HepG2 (cell line): ENCODE measurements at regions not wholly inside any gene's neighbourhood (a gene's known extent, or its start where the extent isn't known, plus 50 kb on each side); places are given as distances from the start of the nearest gene placed in this dataset.
"Not testable (repeated sequence)": the region's sequence is repeated elsewhere in the genome, so short reads cannot be mapped to it uniquely, and the experiment has no call there.

Source experiments
- ATAC-seq: fragments of 200-7000 bp; cut with Tn5 transposase; 3 replicates; pipeline ENCODE4 v1.9.1; 2020; ENCODE audit warnings: mild to moderate bottlenecking, moderate library complexity
- BruUV-seq: library from RNA; stranded (reverse); fragments of 400-500 nt; replicated peaks from 2 replicates; lab custom pipeline; 2021; lab: Mats Ljungman, UMichigan
- CTCF ChIA-PET: fragments of 300-600 bp; formaldehyde crosslinking; extraction: SDS; loops from one replicate; lab custom pipeline; 2021; ENCODE audit warnings: low total read pairs, inconsistent platforms, low intra/inter-chr PET ratio; lab: Yijun Ruan, JAX
- POLR2A ChIA-PET: fragments of 350-600 bp; sonication (Branson Sonifier 250); formaldehyde crosslinking; loops from one replicate; lab custom pipeline; 2020; ENCODE audit warnings: antibody characterized with exemption, inconsistent platforms; lab: Yijun Ruan, JAX
- DNase-seq: peaks from one replicate; pipeline ENCODE4 v3.0.0-alpha.2; 2015; ENCODE audit warnings: low spot score
- FAIRE-seq: peaks from 3 replicates; lab custom pipeline; 2011; peaks lifted over from hg19 to GRCh38; lab: Jason Lieb, UNC
- H2AFZ ChIP-seq: one replicate; pipeline ENCODE4 v1.6.1; 2011; ENCODE audit warnings: low read length, inconsistent platforms
- H3K27ac ChIP-seq: fragments of 300-600 bp; 3 replicates; pipeline ENCODE4 v1.8.0; 2011; ENCODE audit warnings: mixed run types, mild to moderate bottlenecking, mixed read lengths, low read length, inconsistent platforms; ENCODE audit not compliant: insufficient read depth; ENCODE audit errors: extremely low read length
- H3K27me3 ChIP-seq, 2 experiments: fragments of 200-600 bp in 1 of 2; 2 replicates in 1 of 2; 3 replicates in 1 of 2; pipeline versions ENCODE4 v1.6.0 to v1.8.0; 2011; ENCODE audit warnings: low read length in 2 of 2, mild to moderate bottlenecking in 2 of 2, moderate library complexity in 2 of 2, inconsistent platforms in 1 of 2; ENCODE audit not compliant: insufficient read depth in 2 of 2, control insufficient read depth in 1 of 2
- H3K36me3 ChIP-seq, 2 experiments: fragments of 200-600 bp in 1 of 2; replicated peaks in 1 of 2; 2 replicates in 1 of 2; 3 replicates in 1 of 2; pipeline versions ENCODE4 v1.5.1 to v1.8.0; 2011; ENCODE audit warnings: low read length in 2 of 2, inconsistent platforms in 1 of 2; ENCODE audit not compliant: insufficient read depth in 2 of 2, control insufficient read depth in 1 of 2
- H3K4me1 ChIP-seq: 2 replicates; pipeline ENCODE4 v1.5.1; 2012; ENCODE audit warnings: low read length, inconsistent platforms; ENCODE audit not compliant: insufficient read depth
- H3K4me2 ChIP-seq: 2 replicates; pipeline ENCODE4 v1.6.0; 2011; ENCODE audit warnings: low read depth, low read length, inconsistent platforms
- H3K4me3 ChIP-seq, 3 experiments: fragments of 200-600 bp in 1 of 3; sonication (generic), shearing (Covaris generic) in 1 of 3; replicated peaks in 1 of 3; 2 replicates each; pipeline ENCODE4 v1.5.1; 2011 to 2016; ENCODE audit warnings: low read length in 3 of 3, inconsistent platforms in 2 of 3, low read depth in 2 of 3, mild to moderate bottlenecking in 2 of 3, control low read depth in 1 of 3, mixed read lengths in 1 of 3; ENCODE audit not compliant: insufficient read depth in 1 of 3
- H3K79me2 ChIP-seq: one replicate; pipeline ENCODE4 v1.6.1; 2011; ENCODE audit warnings: low read length, inconsistent platforms; ENCODE audit not compliant: insufficient read depth
- H3K9ac ChIP-seq: 2 replicates; pipeline ENCODE4 v1.6.0; 2011; ENCODE audit warnings: mild to moderate bottlenecking, low read depth, low read length, inconsistent platforms; ENCODE audit not compliant: insufficient read depth
- H3K9me3 ChIP-seq: 2 replicates; pipeline ENCODE4 v1.5.1; 2012; ENCODE audit warnings: mild to moderate bottlenecking, low read length
- H4K20me1 ChIP-seq: 2 replicates; pipeline ENCODE4 v1.6.0; 2011; ENCODE audit warnings: inconsistent platforms, mild to moderate bottlenecking, low read length, moderate library complexity; ENCODE audit not compliant: insufficient read depth
- ATF1 ChIP-seq: IDR thresholded peaks from 2 replicates; pipeline ENCODE4 v1.6.1; 2016; ENCODE audit warnings: mild to moderate bottlenecking, control low read depth
- CCAR2 ChIP-seq: fragments of 200-400 bp; formaldehyde crosslinking; optimal IDR thresholded peaks from 2 replicates; pipeline ENCODE3; 2018; ENCODE audit warnings: low read depth, mild to moderate bottlenecking, low read length, moderate library complexity
- WGBS: methylation state at CpG from one replicate; pipeline ENCODE4 v1.1.6; 2017; ENCODE audit warnings: low lambda C conversion rate; 5-methylcytosine and 5-hydroxymethylcytosine counted together
- in situ Hi-C: cut with HindIII; loops from 2 replicates; pipeline ENCODE4 v1.10.0; 2017; ENCODE audit warnings: low pct_unique_long_range_greater_than_20kb; ENCODE audit not compliant: extremely low pct_ligation_motif_present
- intact Hi-C: fragments of 100-400 bp; cut with micrococcal nuclease; formaldehyde crosslinking; loops from one replicate; pipeline ENCODE4 v1.10.0; 2022; ENCODE audit not compliant: unreplicated experiment
- TF ChIP-seq, protein P1 (sequence below): sonication (generic); formaldehyde crosslinking; IDR thresholded peaks from one replicate; pipeline ENCODE4 v1.5.1; 2020; ENCODE audit warnings: mild to moderate bottlenecking, missing genetic modification reagents; ENCODE audit errors: not compliant biosample characterization

DNA sequence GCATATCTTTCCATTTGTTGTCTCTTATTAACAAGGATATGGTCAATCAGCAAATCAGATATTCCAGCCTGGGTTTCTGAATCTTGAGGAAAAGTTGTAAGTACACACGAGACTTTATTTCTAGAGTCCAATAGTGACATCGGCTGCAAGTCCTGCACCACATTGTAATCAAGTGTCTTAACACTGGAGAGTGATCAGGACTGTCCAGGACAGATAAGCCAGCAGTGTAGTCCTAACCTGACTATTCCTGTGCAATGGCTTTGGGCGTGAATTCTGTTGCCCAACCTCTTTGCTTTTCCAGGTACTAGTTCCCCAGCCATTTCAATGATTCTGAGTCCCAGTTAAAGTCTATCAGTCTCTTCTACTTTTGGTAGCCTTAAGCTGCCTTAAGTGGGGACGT, 395.0 kb downstream of the PCDH10 start (continued):
- TF ChIP-seq, protein P1, sequence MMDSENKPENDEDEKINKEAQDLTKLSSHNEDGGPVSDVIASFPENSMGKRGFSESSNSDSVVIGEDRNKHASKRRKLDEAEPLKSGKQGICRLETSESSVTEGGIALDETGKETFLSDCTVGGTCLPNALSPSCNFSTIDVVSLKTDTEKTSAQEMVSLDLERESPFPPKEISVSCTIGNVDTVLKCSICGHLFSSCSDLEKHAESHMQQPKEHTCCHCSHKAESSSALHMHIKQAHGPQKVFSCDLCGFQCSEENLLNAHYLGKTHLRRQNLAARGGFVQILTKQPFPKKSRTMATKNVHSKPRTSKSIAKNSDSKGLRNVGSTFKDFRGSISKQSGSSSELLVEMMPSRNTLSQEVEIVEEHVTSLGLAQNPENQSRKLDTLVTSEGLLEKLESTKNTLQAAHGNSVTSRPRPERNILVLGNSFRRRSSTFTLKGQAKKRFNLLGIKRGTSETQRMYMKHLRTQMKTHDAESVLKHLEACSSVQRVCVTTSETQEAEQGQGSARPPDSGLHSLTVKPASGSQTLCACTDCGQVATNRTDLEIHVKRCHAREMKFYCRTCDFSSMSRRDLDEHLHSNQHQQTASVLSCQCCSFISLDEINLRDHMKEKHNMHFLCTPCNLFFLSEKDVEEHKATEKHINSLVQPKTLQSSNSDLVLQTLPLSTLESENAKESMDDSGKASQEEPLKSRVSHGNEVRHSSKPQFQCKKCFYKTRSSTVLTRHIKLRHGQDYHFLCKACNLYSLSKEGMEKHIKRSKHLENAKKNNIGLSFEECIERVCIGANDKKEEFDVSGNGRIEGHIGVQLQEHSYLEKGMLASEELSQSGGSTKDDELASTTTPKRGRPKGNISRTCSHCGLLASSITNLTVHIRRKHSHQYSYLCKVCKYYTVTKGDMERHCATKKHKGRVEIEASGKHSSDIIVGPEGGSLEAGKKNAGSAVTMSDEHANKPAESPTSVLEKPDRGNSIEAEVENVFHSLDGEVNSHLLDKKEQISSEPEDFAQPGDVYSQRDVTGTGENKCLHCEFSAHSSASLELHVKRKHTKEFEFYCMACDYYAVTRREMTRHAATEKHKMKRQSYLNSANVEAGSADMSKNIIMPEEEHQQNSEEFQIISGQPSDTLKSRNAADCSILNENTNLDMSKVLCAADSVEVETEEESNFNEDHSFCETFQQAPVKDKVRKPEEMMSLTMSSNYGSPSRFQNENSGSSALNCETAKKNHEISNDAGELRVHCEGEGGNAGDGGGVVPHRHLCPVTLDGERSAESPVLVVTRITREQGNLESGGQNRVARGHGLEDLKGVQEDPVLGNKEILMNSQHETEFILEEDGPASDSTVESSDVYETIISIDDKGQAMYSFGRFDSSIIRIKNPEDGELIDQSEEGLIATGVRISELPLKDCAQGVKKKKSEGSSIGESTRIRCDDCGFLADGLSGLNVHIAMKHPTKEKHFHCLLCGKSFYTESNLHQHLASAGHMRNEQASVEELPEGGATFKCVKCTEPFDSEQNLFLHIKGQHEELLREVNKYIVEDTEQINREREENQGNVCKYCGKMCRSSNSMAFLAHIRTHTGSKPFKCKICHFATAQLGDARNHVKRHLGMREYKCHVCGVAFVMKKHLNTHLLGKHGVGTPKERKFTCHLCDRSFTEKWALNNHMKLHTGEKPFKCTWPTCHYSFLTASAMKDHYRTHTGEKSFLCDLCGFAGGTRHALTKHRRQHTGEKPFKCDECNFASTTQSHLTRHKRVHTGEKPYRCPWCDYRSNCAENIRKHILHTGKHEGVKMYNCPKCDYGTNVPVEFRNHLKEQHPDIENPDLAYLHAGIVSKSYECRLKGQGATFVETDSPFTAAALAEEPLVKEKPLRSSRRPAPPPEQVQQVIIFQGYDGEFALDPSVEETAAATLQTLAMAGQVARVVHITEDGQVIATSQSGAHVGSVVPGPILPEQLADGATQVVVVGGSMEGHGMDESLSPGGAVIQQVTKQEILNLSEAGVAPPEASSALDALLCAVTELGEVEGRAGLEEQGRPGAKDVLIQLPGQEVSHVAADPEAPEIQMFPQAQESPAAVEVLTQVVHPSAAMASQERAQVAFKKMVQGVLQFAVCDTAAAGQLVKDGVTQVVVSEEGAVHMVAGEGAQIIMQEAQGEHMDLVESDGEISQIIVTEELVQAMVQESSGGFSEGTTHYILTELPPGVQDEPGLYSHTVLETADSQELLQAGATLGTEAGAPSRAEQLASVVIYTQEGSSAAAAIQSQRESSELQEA (CRISPR knock-in tag) = no peak
- TF ChIP-seq CCAR2 = no peak

DNA sequence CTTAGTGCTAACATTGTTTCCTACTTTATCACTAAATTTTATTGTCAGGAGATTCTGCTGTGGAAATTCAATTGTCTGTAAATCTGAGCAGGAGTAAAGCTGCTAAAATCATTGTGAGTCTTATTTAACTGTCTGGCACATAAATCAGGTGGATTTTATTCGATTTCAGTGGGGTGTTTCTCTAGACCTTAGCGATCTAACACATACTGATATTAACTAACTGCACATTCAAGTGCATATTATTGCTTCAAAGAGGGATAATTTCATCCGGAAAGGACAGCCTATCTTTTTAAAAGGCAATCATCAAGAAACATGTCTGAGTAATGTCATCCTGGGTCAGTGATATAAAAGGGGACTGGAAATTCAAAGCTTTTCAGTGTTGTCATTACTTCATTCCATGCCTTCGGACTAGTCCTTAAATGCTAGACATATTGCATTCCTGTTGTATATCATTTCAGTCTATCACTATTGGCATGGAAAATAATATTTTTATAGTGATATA, 388.7 kb downstream of the PCDH10 start:
- Histone ChIP-seq H3K27me3 (no peaks in the 10 kb centered on the region), H3K9me3 (no peaks in the 10 kb centered on the region), H3K4me3 (no peak overlapping the region), H3K4me1 (no peaks in the 10 kb centered on the region)
- in situ Hi-C loops = no loop called here
- no TSS peak for BruUV-seq
- no peak for DNase-seq
- CTCF ChIA-PET = no interaction called here
- no peak for ATAC-seq
- POLR2A ChIA-PET = no interaction called here
- no peak for TF ChIP-seq ATF1 (CRISPR knock-in tag)
- TF ChIP-seq, all 625 proteins: peak for 0
- intact Hi-C loops = no loop called here
- Histone ChIP-seq H3K79me2 (no peaks in the 10 kb centered on the region), H3K27ac (no peak overlapping the region), H4K20me1 (no peaks in the 10 kb centered on the region), H2AFZ (no peak overlapping the region), H3K4me2 (no peak overlapping the region), H3K36me3 (no peaks in the 10 kb centered on the region), H3K9ac (no peak overlapping the region)
- no peak for FAIRE-seq
- 0% methylated on average over 4 of the region's 4 CpGs for WGBS

DNA sequence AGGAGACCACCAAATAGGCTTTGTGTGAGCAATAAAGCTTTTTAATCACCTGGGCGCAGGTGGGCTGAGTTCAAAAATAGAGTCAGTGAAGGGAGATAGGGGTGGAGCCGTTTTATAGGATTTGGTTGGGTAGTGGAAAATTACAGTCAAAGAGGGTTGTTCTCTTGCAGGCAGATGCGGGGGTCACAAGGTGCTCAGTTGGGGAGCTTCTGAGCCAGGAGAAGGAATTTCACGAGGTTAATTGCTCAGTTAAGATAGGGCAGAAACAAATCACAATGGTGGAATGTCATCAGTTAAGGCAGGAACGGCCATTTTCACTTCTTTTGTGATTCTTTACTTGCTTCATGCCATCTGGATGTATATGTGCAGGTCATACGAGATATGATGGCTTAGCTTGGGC, 385.1 kb downstream of the PCDH10 start:
- H3K9ac ChIP-seq, H3K27ac ChIP-seq, H3K36me3 ChIP-seq, CTCF ChIA-PET, H3K27me3 ChIP-seq, BruUV-seq, H3K4me3 ChIP-seq, H3K79me2 ChIP-seq, H3K9me3 ChIP-seq, DNase-seq, H4K20me1 ChIP-seq, POLR2A ChIA-PET, H3K4me2 ChIP-seq, FAIRE-seq, in situ Hi-C loops, H3K4me1 ChIP-seq, ATAC-seq, intact Hi-C loops, H2AFZ ChIP-seq: not testable (repeated sequence)
- WGBS = 2% methylated on average over 6 of the region's 6 CpGs
